A172 (cell line): ENCODE measurements at regions not wholly inside any gene's neighbourhood (a gene's known extent, or its start where the extent isn't known, plus 50 kb on each side); places are given as distances from the start of the nearest gene placed in this dataset.

Experiments used
- DNase-seq: peaks from one replicate; pipeline ENCODE4 v3.0.0-alpha.2; 2015; ENCODE audit warnings: low spot score

DNA sequence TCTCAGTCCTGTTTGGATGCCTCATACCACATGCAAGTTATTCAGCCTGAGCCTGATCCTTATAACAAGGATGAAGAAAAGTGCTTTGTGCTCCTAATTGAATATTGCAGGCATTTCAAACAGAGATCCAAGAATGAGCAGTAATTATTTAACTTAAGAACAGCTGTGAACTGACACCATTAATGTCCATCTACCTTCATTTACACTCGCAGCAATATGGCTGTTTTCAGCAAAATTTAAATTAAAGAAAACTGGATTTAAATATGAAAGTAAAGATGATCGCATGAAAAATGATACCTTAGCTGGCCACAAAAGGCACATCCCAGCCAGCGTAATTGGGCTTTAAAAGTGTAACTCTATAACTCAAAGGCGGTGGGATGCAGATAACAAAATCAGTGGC is 466.3 kb downstream of the GALC start:
- DNase-seq: no peak

DNA sequence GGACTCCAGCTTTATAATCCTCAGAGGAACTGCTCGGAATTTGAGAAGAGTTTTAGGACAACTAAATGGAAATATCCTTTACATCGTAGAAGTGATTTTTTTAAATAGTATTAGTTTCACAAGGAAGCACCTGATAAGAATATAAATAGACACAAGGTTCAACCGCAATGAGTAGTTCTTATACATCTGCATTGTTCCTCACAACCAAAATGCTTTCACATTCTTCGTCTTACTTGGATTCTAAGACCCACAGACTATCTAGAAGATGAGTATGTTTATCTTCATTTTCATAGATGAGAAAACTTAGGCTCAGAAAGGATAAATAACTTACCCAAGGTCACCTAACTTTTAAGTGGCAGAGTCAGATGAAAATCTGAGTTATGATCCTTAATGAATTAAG is 469.0 kb downstream of the GALC start:
- DNase-seq: no peak

DNA sequence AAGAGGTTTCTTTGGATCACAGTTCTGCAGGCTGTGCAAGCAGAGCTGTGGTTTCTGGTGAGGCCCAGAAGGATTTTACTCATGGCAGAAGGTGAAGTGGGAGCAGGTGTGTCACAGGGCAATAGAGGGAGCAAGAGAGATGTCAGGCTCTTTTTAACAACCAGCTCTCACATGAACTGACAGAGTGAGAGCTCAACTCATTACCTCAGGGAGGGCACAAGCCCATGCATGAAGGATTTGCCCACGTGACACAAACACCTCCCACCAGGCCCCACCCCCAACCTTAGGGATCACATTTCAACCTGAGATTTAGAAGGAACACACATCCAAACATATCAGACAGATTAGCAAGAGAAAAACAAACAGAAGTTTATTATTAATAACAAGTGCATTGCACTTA is 470.4 kb downstream of the GALC start:
- no peak for DNase-seq

- DNase-seq: peak; percentile 62
Measured at GRCh38 chr14:87508333-87508732, 484.6 kb downstream of the GALC start.

GRCh38 chr14:87503711-87504110 is 489.3 kb downstream of the GALC start:
- DNase-seq: peak; percentile 12

GRCh38 chr14:87497301-87497700 is 495.7 kb downstream of the GALC start:
- DNase-seq: no peak

- DNase-seq: no peak
Measured at GRCh38 chr14:87494010-87494409, 499.0 kb downstream of the GALC start.

GRCh38 chr14:87492561-87492960 is 500.4 kb downstream of the GALC start:
- DNase-seq: no peak

- DNase-seq: no peak
Measured at GRCh38 chr14:87491816-87492215, 501.2 kb downstream of the GALC start.

GRCh38 chr14:87489196-87489819 is 503.7 kb downstream of the GALC start:
- DNase-seq: no peak

GRCh38 chr14:87483271-87484260 is 509.4 kb downstream of the GALC start:
- DNase-seq: peak; percentile 30

DNA sequence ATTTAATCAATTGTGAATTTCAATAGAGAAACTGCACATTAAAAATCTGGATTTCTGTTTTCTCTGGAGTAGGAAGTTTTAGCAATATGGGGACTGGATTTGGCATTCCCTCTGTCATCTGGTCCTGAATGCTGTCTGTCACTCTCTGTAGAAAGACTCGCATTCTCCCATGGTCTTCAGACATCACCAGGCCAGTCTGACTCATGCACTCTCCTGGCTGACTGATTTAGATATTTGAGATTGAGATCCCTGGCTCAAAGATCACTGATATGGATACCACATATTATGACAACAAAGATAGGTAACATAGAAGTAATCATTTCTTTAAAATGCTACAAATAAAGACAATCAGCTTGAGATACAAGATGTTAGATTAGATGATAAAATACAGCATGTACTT is 524.5 kb downstream of the GALC start:
- no peak for DNase-seq

DNA sequence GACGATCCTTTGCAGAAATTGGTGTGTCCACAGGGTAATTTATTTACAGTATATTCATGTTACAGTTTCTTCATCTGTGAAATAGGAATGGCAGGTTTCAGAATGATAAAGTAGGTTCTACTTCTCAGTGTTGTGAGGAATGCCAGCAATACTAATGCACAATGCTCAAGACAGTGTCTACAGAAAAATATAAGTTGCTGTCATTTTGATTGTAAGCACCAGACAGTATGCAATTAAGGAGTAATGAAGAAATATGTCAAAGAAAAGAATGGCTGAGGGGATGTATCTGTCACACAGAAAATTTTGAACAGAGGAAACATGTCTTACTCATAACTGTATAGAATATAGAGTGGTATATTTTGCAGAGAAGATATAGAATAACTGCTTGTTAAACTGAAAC is 525.4 kb downstream of the GALC start:
- no peak for DNase-seq

DNA sequence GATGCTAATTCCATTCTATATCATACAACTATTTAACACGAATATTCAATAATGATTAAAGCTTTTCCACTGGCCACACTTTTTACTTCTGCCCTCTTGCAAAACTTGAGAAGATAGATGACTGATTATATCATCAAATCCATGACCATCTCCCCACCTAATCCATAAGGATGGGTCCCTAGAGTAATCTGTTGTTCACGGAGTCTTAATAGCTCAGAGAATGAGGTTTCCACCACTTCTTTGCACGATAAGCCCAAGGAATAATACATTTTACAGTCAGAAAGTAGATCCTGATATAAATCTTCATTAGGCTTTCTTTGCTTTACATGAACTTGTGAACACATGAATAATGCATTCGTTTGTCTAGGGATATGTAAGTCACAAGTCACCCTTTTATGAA is 527.2 kb downstream of the GALC start:
- DNase-seq: no peak

DNA sequence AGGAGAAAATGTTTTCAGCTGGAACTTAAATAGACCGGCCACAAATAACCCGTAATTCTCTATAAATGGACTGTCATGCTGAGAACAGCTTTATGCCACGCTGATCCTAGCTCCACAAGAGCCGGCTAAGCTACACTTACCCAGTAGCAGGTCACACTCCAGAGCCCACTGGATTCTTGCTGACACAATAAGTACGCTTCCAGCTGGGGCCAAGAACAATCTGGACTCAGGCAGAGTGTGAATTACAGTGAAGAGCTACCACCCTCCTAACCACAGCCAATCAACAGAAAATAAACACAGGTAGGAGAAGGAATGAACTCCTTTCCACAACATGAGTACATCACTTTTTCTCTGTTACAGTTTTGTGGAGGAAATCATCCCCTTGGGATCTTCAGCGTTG is 531.3 kb downstream of the GALC start:
- DNase-seq: no peak

DNA sequence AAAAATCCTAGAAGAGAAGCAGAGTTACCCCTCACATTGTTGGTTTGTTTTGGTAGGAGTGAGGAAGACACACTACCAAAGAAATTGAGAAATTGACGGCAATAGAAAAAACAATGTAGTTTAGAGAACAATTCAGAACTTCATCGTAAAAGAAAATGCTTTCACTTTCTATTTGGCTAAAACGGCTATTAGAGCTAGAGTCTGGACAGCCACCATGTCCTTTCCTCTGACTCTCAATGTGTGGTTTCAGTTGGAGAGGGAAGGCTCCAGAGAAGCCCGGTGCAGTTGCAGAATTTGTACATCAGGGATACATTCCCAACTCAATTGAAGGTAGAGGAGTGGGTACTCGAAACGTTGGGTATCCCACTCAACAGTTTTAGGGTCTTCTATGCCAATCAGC is 535.3 kb downstream of the GALC start:
- peak; percentile 21 for DNase-seq

DNA sequence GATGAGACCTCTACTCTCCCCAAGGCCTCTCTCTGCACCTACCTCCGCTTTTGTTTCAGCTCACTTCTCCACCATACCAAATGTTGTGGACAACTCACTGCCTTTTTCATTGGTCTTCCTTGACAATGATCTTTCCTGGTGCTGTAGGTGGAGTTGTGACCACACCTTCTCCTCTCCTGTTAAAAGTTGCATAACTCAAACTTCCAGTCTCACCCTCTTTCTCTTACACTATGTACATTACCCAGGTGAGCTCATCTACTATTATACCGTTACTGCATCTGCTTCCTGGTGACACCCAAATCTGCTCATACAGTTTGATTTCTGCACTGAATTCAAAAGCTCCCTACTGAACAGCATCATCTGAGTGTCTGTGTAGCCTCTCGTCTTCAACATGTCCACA is 542.8 kb downstream of the GALC start:
- no peak for DNase-seq

GRCh38 chr14:87449016-87449415 is 544.0 kb downstream of the GALC start:
- no peak for DNase-seq

- no peak for DNase-seq
Measured at GRCh38 chr14:87443787-87444186, 549.2 kb downstream of the GALC start.

- DNase-seq: no peak
Measured at GRCh38 chr14:87443039-87443438, 549.9 kb downstream of the GALC start.

DNA sequence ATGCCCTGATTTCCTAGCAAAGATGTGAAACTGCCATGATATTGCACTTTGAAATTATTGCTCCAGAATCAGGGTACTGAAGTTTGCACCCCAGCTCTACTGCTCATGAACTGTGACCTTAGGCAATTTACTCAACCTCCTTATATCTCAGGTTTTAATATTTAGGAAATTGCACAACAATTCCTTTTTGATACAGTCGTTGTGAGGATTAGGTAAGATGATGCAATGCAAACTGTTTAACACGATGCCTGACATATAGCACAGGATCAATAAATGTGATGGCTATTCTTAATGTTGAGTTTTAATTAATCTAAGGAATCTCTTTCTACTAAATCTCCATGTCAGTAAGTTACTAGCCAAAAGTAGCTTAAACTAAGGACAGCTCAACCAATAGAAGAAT is 555.8 kb downstream of the GALC start:
- no peak for DNase-seq

GRCh38 chr14:87434680-87435079 is 558.3 kb downstream of the GALC start:
- DNase-seq: no peak

DNA sequence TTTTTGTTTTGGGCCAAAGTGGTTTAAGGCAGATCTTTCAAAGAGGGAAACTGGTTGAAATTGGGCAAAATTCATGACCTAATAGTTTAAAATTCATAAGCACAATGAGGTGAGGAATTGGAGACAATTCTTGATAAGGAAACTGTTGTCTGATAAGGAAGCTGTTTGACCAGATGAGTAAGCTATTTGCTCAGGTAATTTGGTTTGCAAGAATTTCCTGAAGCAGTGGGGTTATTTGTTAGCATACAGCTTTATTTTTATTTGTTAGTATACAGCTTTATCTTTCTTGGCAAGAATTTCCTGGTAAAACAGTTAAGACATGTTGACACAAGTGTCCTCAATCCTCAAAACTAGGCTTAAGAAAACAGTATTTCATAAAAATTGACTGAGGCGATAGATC is 559.0 kb downstream of the GALC start:
- no peak for DNase-seq
